ENCODE measurements at regions not wholly inside any gene's neighbourhood (a gene's known extent, or its start where the extent isn't known, plus 50 kb on each side); places are given as distances from the start of the nearest gene placed in this dataset.

DNA sequence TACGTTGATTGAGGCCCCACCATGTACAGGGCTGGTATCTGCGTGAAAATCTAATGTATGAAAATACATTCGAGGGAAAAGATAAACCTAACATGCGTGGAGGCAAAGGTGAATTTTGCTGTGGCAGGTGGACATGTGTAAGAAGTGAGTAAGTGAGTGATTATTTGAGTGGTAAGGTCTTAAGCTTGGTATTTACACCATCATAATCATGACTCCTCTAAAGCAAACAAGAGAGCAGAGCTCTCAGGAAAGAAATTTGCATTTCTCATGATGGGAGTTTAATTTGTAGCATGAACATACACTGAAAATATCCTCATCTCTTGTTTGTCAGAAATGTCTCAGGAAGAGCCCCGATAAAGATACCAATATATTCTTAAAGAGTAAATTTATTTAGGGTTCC, 260.6 kb downstream of the PSAT1 start:
- Histone ChIP-seq H3K79me2 (ENCODE audit: insufficient read depth, low read length) (no peaks in the 10 kb centered on the region), H3K4me3 (ENCODE audit: low read length, poor library complexity, severe bottlenecking) (no peak overlapping the region), H3K4me2 (ENCODE audit: low read depth, low read length, poor library complexity, severe bottlenecking) (no peak overlapping the region), H3K27me3 (ENCODE audit: insufficient read depth, low read length, poor library complexity, severe bottlenecking) (no peaks in the 10 kb centered on the region), H4K20me1 (ENCODE audit: insufficient read depth, low read length, poor library complexity, severe bottlenecking) (no peaks in the 10 kb centered on the region), H3K4me1 (ENCODE audit: insufficient read depth, low read length, poor library complexity, severe bottlenecking) (no peaks in the 10 kb centered on the region), H3K9ac (ENCODE audit: low read depth, low read length, poor library complexity, severe bottlenecking) (no peak overlapping the region), H3K9me3 (ENCODE audit: insufficient read depth, low read depth, low read length) (no peaks in the 10 kb centered on the region), H3F3A (ENCODE audit: low read depth) (no peaks in the 10 kb centered on the region), H3K9me2 (replicated peaks; ENCODE audit: low read depth, low read length) (no peaks in the 10 kb centered on the region), H3K36me3 (ENCODE audit: insufficient read depth, low read length) (no peaks in the 10 kb centered on the region), H2AFZ (ENCODE audit: low read length) (no peak overlapping the region)
- TF ChIP-seq, protein P1, sequence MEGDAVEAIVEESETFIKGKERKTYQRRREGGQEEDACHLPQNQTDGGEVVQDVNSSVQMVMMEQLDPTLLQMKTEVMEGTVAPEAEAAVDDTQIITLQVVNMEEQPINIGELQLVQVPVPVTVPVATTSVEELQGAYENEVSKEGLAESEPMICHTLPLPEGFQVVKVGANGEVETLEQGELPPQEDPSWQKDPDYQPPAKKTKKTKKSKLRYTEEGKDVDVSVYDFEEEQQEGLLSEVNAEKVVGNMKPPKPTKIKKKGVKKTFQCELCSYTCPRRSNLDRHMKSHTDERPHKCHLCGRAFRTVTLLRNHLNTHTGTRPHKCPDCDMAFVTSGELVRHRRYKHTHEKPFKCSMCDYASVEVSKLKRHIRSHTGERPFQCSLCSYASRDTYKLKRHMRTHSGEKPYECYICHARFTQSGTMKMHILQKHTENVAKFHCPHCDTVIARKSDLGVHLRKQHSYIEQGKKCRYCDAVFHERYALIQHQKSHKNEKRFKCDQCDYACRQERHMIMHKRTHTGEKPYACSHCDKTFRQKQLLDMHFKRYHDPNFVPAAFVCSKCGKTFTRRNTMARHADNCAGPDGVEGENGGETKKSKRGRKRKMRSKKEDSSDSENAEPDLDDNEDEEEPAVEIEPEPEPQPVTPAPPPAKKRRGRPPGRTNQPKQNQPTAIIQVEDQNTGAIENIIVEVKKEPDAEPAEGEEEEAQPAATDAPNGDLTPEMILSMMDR (conservative IDR thresholded peaks at IDR 0.05; ENCODE audit: low read length), result no peak
- no peak for TF ChIP-seq EZH2phosphoT487 (IDR thresholded peaks at IDR 0.05; ENCODE audit: borderline replicate concordance)

DNA sequence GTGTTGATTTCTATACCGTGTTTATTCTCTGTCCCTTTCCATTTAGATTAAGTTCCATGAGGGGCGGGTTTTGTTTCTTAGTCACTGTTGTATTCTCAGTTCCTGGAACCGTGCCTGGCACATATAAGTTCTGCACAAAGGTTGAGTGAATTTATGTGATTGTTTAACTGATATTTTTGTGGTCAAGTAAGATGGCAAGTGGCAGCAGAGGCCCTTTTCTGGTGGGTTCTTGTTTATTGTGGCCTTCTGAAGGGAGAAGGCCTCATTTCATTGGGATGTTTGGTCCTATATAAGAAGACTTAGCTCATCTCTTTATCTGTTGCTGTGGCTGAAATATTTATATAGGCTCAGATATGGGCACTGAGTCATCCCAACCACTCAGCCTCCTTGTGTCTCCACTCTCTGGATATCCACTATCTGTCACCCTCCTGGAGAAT, 262.5 kb downstream of the PSAT1 start:
- H3K9ac ChIP-seq (ENCODE audit: low read depth, low read length, poor library complexity, severe bottlenecking), result no peak overlapping the region
- H3K4me2 ChIP-seq (ENCODE audit: low read depth, low read length, poor library complexity, severe bottlenecking), result no peak overlapping the region
- H3F3A ChIP-seq (ENCODE audit: low read depth), result no peaks in the 10 kb centered on the region
- no peaks in the 10 kb centered on the region for H3K36me3 ChIP-seq (ENCODE audit: insufficient read depth, low read length)
- H3K27me3 ChIP-seq (ENCODE audit: insufficient read depth, low read length, poor library complexity, severe bottlenecking), result no peaks in the 10 kb centered on the region
- H3K4me3 ChIP-seq (ENCODE audit: low read length, poor library complexity, severe bottlenecking), result no peak overlapping the region
- H3K9me3 ChIP-seq (ENCODE audit: insufficient read depth, low read depth, low read length), result no peaks in the 10 kb centered on the region
- no peak overlapping the region for H2AFZ ChIP-seq (ENCODE audit: low read length)
- H3K79me2 ChIP-seq (ENCODE audit: insufficient read depth, low read length), result no peaks in the 10 kb centered on the region
- TF ChIP-seq EZH2phosphoT487 (IDR thresholded peaks at IDR 0.05; ENCODE audit: borderline replicate concordance), result no peak
- TF ChIP-seq, protein P1 (conservative IDR thresholded peaks at IDR 0.05; ENCODE audit: low read length), result no peak
- H4K20me1 ChIP-seq (ENCODE audit: insufficient read depth, low read length, poor library complexity, severe bottlenecking), result no peaks in the 10 kb centered on the region
- H3K4me1 ChIP-seq (ENCODE audit: insufficient read depth, low read length, poor library complexity, severe bottlenecking), result no peaks in the 10 kb centered on the region
- no peaks in the 10 kb centered on the region for H3K9me2 ChIP-seq (replicated peaks; ENCODE audit: low read depth, low read length)

DNA sequence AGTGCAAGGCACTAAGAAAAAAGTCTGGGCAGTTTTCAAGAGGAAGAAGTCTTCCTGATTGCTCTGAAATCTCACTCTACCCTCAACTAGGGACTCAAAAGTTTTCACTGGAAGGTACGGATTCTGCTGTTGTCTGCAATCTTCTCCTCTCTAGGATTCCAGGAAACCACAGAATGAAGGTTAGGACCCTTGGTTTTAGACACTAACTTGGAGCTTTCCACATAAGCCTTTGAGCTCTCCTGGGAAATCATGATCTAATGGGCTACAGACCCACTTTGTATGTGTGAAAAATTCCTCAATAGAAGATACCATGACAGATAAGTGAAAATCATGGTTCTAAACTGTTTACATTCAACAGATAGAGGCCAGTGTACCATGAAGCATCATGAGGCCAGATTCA, 265.1 kb downstream of the PSAT1 start:
- H3K79me2 ChIP-seq (ENCODE audit: insufficient read depth, low read length), result no peaks in the 10 kb centered on the region
- H3K9ac ChIP-seq (ENCODE audit: low read depth, low read length, poor library complexity, severe bottlenecking), result no peak overlapping the region
- H3K36me3 ChIP-seq (ENCODE audit: insufficient read depth, low read length), result no peaks in the 10 kb centered on the region
- H4K20me1 ChIP-seq (ENCODE audit: insufficient read depth, low read length, poor library complexity, severe bottlenecking), result no peaks in the 10 kb centered on the region
- H3K27me3 ChIP-seq (ENCODE audit: insufficient read depth, low read length, poor library complexity, severe bottlenecking), result no peaks in the 10 kb centered on the region
- no peak overlapping the region for H3K4me3 ChIP-seq (ENCODE audit: low read length, poor library complexity, severe bottlenecking)
- H3K4me2 ChIP-seq (ENCODE audit: low read depth, low read length, poor library complexity, severe bottlenecking), result no peak overlapping the region
- no peaks in the 10 kb centered on the region for H3K9me3 ChIP-seq (ENCODE audit: insufficient read depth, low read depth, low read length)
- no peaks in the 10 kb centered on the region for H3K4me1 ChIP-seq (ENCODE audit: insufficient read depth, low read length, poor library complexity, severe bottlenecking)
- no peak overlapping the region for H2AFZ ChIP-seq (ENCODE audit: low read length)
- H3F3A ChIP-seq (ENCODE audit: low read depth), result no peaks in the 10 kb centered on the region
- TF ChIP-seq EZH2phosphoT487 (IDR thresholded peaks at IDR 0.05; ENCODE audit: borderline replicate concordance), result no peak
- TF ChIP-seq, protein P1 (conservative IDR thresholded peaks at IDR 0.05; ENCODE audit: low read length), result no peak
- no peaks in the 10 kb centered on the region for H3K9me2 ChIP-seq (replicated peaks; ENCODE audit: low read depth, low read length)
